WERI-Rb-1 (cell line): ENCODE measurements at regions not wholly inside any gene's neighbourhood (a gene's known extent, or its start where the extent isn't known, plus 50 kb on each side); places are given as distances from the start of the nearest gene placed in this dataset.

ENCODE experiments used
- DNase-seq: peaks from one replicate; pipeline ENCODE4 v3.0.0-alpha.2; 2020
- H3K27ac ChIP-seq: fragments of 250-450 bp; sonication (Bioruptor Pico); 2 replicates; pipeline ENCODE4 v1.5.1; 2020; ENCODE audit warnings: mild to moderate bottlenecking, moderate library complexity
- H3K27me3 ChIP-seq: fragments of 250-450 bp; sonication (Bioruptor Pico); 2 replicates; pipeline ENCODE4 v1.5.1; 2021; ENCODE audit warnings: mild to moderate bottlenecking, low read depth, moderate library complexity; ENCODE audit not compliant: insufficient read depth, severe bottlenecking
- H3K36me3 ChIP-seq: fragments of 250-450 bp; sonication (Bioruptor Pico); 2 replicates; pipeline ENCODE4 v1.5.1; 2020; ENCODE audit warnings: mild to moderate bottlenecking, moderate library complexity
- H3K4me3 ChIP-seq: 2 replicates; pipeline ENCODE4 v1.5.1; 2011; ENCODE audit warnings: low read depth, mild to moderate bottlenecking, control low read depth, low read length
- H3K9me3 ChIP-seq: fragments of 250-450 bp; sonication (Bioruptor Pico); 2 replicates; pipeline ENCODE4 v1.5.1; 2021; ENCODE audit warnings: mild to moderate bottlenecking, moderate library complexity; ENCODE audit not compliant: severe bottlenecking
- TF ChIP-seq, protein P1 (sequence below): IDR thresholded peaks from 2 replicates; pipeline ENCODE4 v1.5.1; 2011; ENCODE audit warnings: low read depth, mild to moderate bottlenecking, control low read depth, inconsistent platforms, low read length

DNA sequence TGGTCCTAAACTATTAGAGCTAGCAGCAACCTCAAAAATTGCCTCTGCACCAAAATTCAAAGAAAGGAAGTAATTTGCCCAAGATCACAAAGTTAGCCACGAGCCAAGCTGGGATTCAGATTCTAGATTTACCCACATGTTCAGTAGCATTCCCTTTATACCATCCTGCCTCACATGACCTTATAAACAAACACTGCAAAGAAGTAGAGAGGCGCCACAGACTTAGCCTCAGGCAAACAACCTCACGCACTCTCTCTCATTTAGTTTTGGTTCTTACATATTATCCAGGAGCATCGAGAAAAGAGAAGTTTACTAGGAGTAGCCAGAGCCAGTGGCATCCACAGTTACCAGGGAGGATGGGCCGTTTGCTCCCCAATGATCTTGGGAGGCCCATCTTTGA, 226.6 kb downstream of the OSR1 start:
- peaks cover 42% of the 10 kb centered on the region for H3K27me3 ChIP-seq
- no peaks in the 10 kb centered on the region for H3K36me3 ChIP-seq
- no peak overlapping the region for H3K27ac ChIP-seq
- H3K9me3 ChIP-seq, result no peaks in the 10 kb centered on the region
- TF ChIP-seq, protein P1, sequence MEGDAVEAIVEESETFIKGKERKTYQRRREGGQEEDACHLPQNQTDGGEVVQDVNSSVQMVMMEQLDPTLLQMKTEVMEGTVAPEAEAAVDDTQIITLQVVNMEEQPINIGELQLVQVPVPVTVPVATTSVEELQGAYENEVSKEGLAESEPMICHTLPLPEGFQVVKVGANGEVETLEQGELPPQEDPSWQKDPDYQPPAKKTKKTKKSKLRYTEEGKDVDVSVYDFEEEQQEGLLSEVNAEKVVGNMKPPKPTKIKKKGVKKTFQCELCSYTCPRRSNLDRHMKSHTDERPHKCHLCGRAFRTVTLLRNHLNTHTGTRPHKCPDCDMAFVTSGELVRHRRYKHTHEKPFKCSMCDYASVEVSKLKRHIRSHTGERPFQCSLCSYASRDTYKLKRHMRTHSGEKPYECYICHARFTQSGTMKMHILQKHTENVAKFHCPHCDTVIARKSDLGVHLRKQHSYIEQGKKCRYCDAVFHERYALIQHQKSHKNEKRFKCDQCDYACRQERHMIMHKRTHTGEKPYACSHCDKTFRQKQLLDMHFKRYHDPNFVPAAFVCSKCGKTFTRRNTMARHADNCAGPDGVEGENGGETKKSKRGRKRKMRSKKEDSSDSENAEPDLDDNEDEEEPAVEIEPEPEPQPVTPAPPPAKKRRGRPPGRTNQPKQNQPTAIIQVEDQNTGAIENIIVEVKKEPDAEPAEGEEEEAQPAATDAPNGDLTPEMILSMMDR, result no peak
- H3K4me3 ChIP-seq, result no peak overlapping the region
- no peak for DNase-seq

- TF ChIP-seq, protein P1, result no peak
- Histone ChIP-seq H3K36me3 (no peaks in the 10 kb centered on the region), H3K4me3 (no peak overlapping the region), H3K9me3 (no peaks in the 10 kb centered on the region), H3K27ac (no peak overlapping the region), H3K27me3 (peaks cover 75% of the 10 kb centered on the region)
- no peak for DNase-seq
These were observed 230.3 kb downstream of the OSR1 start for GRCh38 chr2:19128148-19128547.

GRCh38 chr2:19127616-19128015, 230.8 kb downstream of the OSR1 start:
- Histone ChIP-seq H3K36me3 (no peaks in the 10 kb centered on the region), H3K27ac (no peak overlapping the region), H3K4me3 (no peak overlapping the region), H3K27me3 (peaks cover 81% of the 10 kb centered on the region), H3K9me3 (no peaks in the 10 kb centered on the region)
- DNase-seq, result no peak
- TF ChIP-seq, protein P1, result no peak

GRCh38 chr2:19125901-19126680, 232.3 kb downstream of the OSR1 start:
- H3K4me3 ChIP-seq, result no peak overlapping the region
- peaks cover 84% of the 10 kb centered on the region for H3K27me3 ChIP-seq
- H3K36me3 ChIP-seq, result no peaks in the 10 kb centered on the region
- TF ChIP-seq, protein P1, result no peak
- no peaks in the 10 kb centered on the region for H3K9me3 ChIP-seq
- no peak overlapping the region for H3K27ac ChIP-seq
- no peak for DNase-seq

DNA sequence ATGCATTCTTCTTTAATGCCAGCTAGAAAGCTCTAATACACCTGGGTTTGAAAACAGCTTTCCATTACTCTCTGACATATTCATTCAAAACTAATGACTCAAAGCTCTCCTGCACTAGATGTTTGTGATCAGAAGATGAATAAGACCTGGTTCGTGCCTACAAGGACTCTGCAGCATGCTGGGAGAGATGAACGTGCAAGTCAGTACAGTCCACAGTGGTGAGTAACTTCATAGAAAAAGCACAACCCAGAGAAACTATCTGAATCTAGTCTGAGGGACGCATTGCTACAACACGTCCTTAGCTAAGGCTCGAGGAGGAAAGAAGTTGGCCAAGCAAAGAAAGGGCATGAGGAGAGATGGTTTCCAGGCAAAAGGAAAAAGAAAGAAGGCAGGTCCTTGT, 234.3 kb downstream of the OSR1 start:
- H3K4me3 ChIP-seq, result no peak overlapping the region
- peaks cover 84% of the 10 kb centered on the region for H3K27me3 ChIP-seq
- DNase-seq, result no peak
- TF ChIP-seq, protein P1, result no peak
- H3K27ac ChIP-seq, result no peak overlapping the region
- H3K9me3 ChIP-seq, result no peaks in the 10 kb centered on the region
- no peaks in the 10 kb centered on the region for H3K36me3 ChIP-seq

DNA sequence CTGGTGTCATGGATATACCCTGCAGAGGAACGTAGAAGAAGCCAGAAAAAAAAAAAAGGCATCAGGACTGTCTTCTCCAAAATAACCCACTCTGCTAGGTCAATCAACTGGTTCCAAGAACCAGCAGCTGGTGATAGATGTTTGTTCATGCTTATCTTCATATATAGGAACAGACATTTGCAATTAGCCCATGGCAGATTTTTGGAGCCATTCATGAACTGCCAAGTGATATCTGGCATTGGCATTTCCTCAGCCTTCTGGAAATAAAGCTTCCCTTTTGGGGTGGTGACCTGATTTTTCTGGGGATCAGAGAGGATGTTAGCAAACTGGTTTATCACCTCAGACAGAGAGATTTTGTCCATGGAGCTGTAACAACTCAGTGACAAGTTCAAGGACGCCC, 234.9 kb downstream of the OSR1 start:
- TF ChIP-seq, protein P1, result no peak
- Histone ChIP-seq H3K36me3 (no peaks in the 10 kb centered on the region), H3K9me3 (no peaks in the 10 kb centered on the region), H3K27ac (no peak overlapping the region), H3K27me3 (peaks cover 88% of the 10 kb centered on the region), H3K4me3 (no peak overlapping the region)
- DNase-seq, result no peak
